Neural cell (in vitro differentiated cells): ENCODE measurements at regions not wholly inside any gene's neighbourhood (a gene's known extent, or its start where the extent isn't known, plus 50 kb on each side); places are given as distances from the start of the nearest gene placed in this dataset.

Experiments used
- CTCF ChIP-seq: fragments of 450-650 bp; IDR thresholded peaks from 2 replicates; pipeline ENCODE4 v1.5.1; 2014; ENCODE audit warnings: antibody characterized with exemption, mild to moderate bottlenecking, moderate library complexity; ENCODE audit not compliant: poor library complexity, severe bottlenecking
- EZH2 ChIP-seq: fragments of 200-600, 300-800 bp; shearing (Covaris generic), sonication (generic); IDR thresholded peaks from 2 replicates; pipeline ENCODE4 v1.6.1; 2014; ENCODE audit warnings: antibody characterized with exemption, low read length, borderline replicate concordance, mild to moderate bottlenecking; ENCODE audit not compliant: insufficient read depth, poor library complexity, severe bottlenecking
- POLR2AphosphoS5 ChIP-seq: IDR thresholded peaks from 2 replicates; pipeline ENCODE4 v1.6.1; 2012
- REST ChIP-seq: IDR thresholded peaks from 2 replicates; pipeline ENCODE4 v1.6.1; 2012; ENCODE audit warnings: borderline replicate concordance

GRCh38 chr17:72444517-72445054, 323.8 kb downstream of the SOX9 start:
- TF ChIP-seq CTCF = no peak
- no peak for TF ChIP-seq POLR2AphosphoS5
- TF ChIP-seq EZH2 = no peak
- no peak for TF ChIP-seq REST
